SU-DHL-6 (cell line): ENCODE measurements at regions not wholly inside any gene's neighbourhood (a gene's known extent, or its start where the extent isn't known, plus 50 kb on each side); places are given as distances from the start of the nearest gene placed in this dataset.

Experiments used
- H2AFZ ChIP-seq: fragments of 200-600 bp; sonication (generic); 2 replicates; pipeline ENCODE4 v1.6.1; 2014; ENCODE audit warnings: low read depth, mild to moderate bottlenecking, moderate library complexity, mixed read lengths, antibody characterized with exemption, low read length; ENCODE audit not compliant: severe bottlenecking
- H3F3A ChIP-seq: fragments of 200-600 bp; shearing (Covaris generic); 2 replicates; pipeline ENCODE4 v1.6.0; 2016; ENCODE audit warnings: antibody characterized with exemption, mild to moderate bottlenecking; ENCODE audit not compliant: insufficient read depth
- H3K27ac ChIP-seq: fragments of 200-600 bp; sonication (generic); 2 replicates; pipeline ENCODE4 v1.5.1; 2016; ENCODE audit warnings: low read depth, mild to moderate bottlenecking, low read length, moderate library complexity, mixed read lengths
- H3K27me3 ChIP-seq: fragments of 200-600 bp; sonication (generic), shearing (Covaris generic); 2 replicates; pipeline ENCODE4 v1.6.0; 2014; ENCODE audit warnings: mild to moderate bottlenecking, low read length
- H3K36me3 ChIP-seq: fragments of 200-600 bp; sonication (generic); 2 replicates; pipeline ENCODE4 v1.6.1; 2014; ENCODE audit warnings: mild to moderate bottlenecking, low read length, mixed read lengths
- H3K4me2 ChIP-seq: fragments of 300-600, 200-600 bp; shearing (Covaris generic), sonication (generic); 2 replicates; pipeline ENCODE4 v1.6.0; 2014; ENCODE audit warnings: low read length, low read depth, mild to moderate bottlenecking; ENCODE audit not compliant: poor library complexity, severe bottlenecking
- H3K4me3 ChIP-seq: fragments of 200-600 bp; sonication (generic); 2 replicates; pipeline ENCODE4 v1.5.1; 2014; ENCODE audit warnings: antibody characterized with exemption, low read length, mild to moderate bottlenecking, mixed read lengths; ENCODE audit not compliant: insufficient read depth, poor library complexity, severe bottlenecking
- H3K79me2 ChIP-seq: fragments of 200-600 bp; sonication (generic); 2 replicates; pipeline ENCODE4 v1.6.1; 2014; ENCODE audit warnings: mild to moderate bottlenecking, low read length, moderate library complexity; ENCODE audit not compliant: insufficient read depth
- H3K9ac ChIP-seq: fragments of 200-600 bp; sonication (generic); 2 replicates; pipeline ENCODE4 v1.7.0; 2014; ENCODE audit warnings: mild to moderate bottlenecking, low read length
- H3K9me2 ChIP-seq: fragments of 200-600 bp; sonication (generic); replicated peaks from 2 replicates; pipeline ENCODE4 v1.6.1; 2014; ENCODE audit warnings: low read length; ENCODE audit not compliant: insufficient read depth
- H3K9me3 ChIP-seq: fragments of 200-600 bp; sonication (generic); 2 replicates; pipeline ENCODE4 v1.6.1; 2014; ENCODE audit warnings: low read length, mixed read lengths; ENCODE audit not compliant: insufficient read depth
- H4K20me1 ChIP-seq: fragments of 200-600 bp; sonication (generic); 2 replicates; pipeline ENCODE4 v1.6.1; 2014; ENCODE audit warnings: low read depth, mild to moderate bottlenecking, antibody characterized with exemption, low read length, moderate library complexity, mixed read lengths
- CTCF ChIP-seq: fragments of 200-600 bp; sonication (generic); IDR thresholded peaks from one replicate; pipeline ENCODE4 v1.5.1; 2017; ENCODE audit warnings: antibody characterized with exemption, mild to moderate bottlenecking, low read length, moderate library complexity; ENCODE audit not compliant: insufficient read depth, poor library complexity, severe bottlenecking
- EZH2phosphoT487 ChIP-seq: fragments of 200-600 bp; sonication (generic), shearing (Covaris generic); conservative IDR thresholded peaks from 2 replicates; pipeline ENCODE4 v1.6.1; 2018; ENCODE audit warnings: mild to moderate bottlenecking, antibody characterized with exemption, low read length, moderate library complexity, mixed read lengths

- no peak for TF ChIP-seq CTCF
- no peak for TF ChIP-seq EZH2phosphoT487
Measured at GRCh38 chr9:30411571-30411970, 1972.9 kb upstream of the ACO1 start.

GRCh38 chr9:30459156-30459555 is 1925.3 kb upstream of the ACO1 start:
- no peak for TF ChIP-seq EZH2phosphoT487
- TF ChIP-seq CTCF = no peak
- Histone ChIP-seq H3K9me3 (0 out of 2 replicates have a peak, but pooled peaks cover 6% of the 10 kb centered on the region), H2AFZ (no peak overlapping the region), H3K9ac (no peak overlapping the region), H3K36me3 (no peaks in the 10 kb centered on the region), H4K20me1 (no peaks in the 10 kb centered on the region), H3F3A (no peaks in the 10 kb centered on the region), H3K4me2 (no peak overlapping the region), H3K9me2 (no peaks in the 10 kb centered on the region; the same call in 1 of the 2 replicates), H3K79me2 (no peaks in the 10 kb centered on the region), H3K4me3 (no peak overlapping the region), H3K27ac (no peak overlapping the region), H3K27me3 (no peaks in the 10 kb centered on the region)

More at GRCh38 chr9:30411571-30411970, 1972.9 kb upstream of the ACO1 start:
- no peaks in the 10 kb centered on the region for H3K36me3 ChIP-seq
- H3K9me3 ChIP-seq = no peaks in the 10 kb centered on the region
- no peaks in the 10 kb centered on the region for H3F3A ChIP-seq
- H2AFZ ChIP-seq = no peak overlapping the region
- H3K4me3 ChIP-seq = no peak overlapping the region
- no peaks in the 10 kb centered on the region for H4K20me1 ChIP-seq
- no peaks in the 10 kb centered on the region for H3K79me2 ChIP-seq
- no peak overlapping the region for H3K4me2 ChIP-seq
- H3K27me3 ChIP-seq = no peaks in the 10 kb centered on the region
- H3K9ac ChIP-seq = no peak overlapping the region
- H3K27ac ChIP-seq = no peak overlapping the region
- H3K9me2 ChIP-seq = no peaks in the 10 kb centered on the region; the same call in 1 of the 2 replicates

GRCh38 chr9:30476826-30477225 is 1907.6 kb upstream of the ACO1 start:
- no peak overlapping the region for H3K4me2 ChIP-seq
- H3F3A ChIP-seq = no peaks in the 10 kb centered on the region
- H3K9me2 ChIP-seq = no peaks in the 10 kb centered on the region
- H3K36me3 ChIP-seq = no peaks in the 10 kb centered on the region
- TF ChIP-seq CTCF (no peak), EZH2phosphoT487 (no peak)
- H3K27ac ChIP-seq = no peak overlapping the region
- H2AFZ ChIP-seq = no peak overlapping the region
- H3K9me3 ChIP-seq = no peaks in the 10 kb centered on the region; the same call in 1 of the 2 replicates
- H4K20me1 ChIP-seq = no peaks in the 10 kb centered on the region
- H3K27me3 ChIP-seq = no peaks in the 10 kb centered on the region
- H3K4me3 ChIP-seq = no peak overlapping the region
- no peaks in the 10 kb centered on the region for H3K79me2 ChIP-seq
- no peak overlapping the region for H3K9ac ChIP-seq
